Glutamatergic neuron (in vitro differentiated cells): ENCODE measurements at regions not wholly inside any gene's neighbourhood (a gene's known extent, or its start where the extent isn't known, plus 50 kb on each side); places are given as distances from the start of the nearest gene placed in this dataset.
"Not testable (repeated sequence)": the region's sequence is repeated elsewhere in the genome, so short reads cannot be mapped to it uniquely, and the experiment has no call there.

Source experiments
- DNase-seq: peaks from one replicate; pipeline ENCODE4 v3.0.0; 2022
- H3K27ac Mint-ChIP-seq: one replicate; pipeline ENCODE4 v1.8.0; 2020; ENCODE audit warnings: mild to moderate bottlenecking, mixed read lengths, inconsistent platforms; ENCODE audit not compliant: unreplicated experiment
- H3K27me3 Mint-ChIP-seq: one replicate; pipeline ENCODE4 v1.8.0; 2020; ENCODE audit warnings: mild to moderate bottlenecking, moderate library complexity, mixed read lengths, inconsistent platforms; ENCODE audit not compliant: unreplicated experiment
- H3K36me3 Mint-ChIP-seq: one replicate; pipeline ENCODE4 v1.8.0; 2020; ENCODE audit warnings: mild to moderate bottlenecking, mixed read lengths, inconsistent platforms; ENCODE audit not compliant: unreplicated experiment
- H3K4me1 Mint-ChIP-seq: one replicate; pipeline ENCODE4 v1.8.0; 2020; ENCODE audit warnings: mild to moderate bottlenecking, low read depth, mixed read lengths, inconsistent platforms; ENCODE audit not compliant: unreplicated experiment
- H3K4me3 Mint-ChIP-seq: one replicate; pipeline ENCODE4 v1.8.0; 2020; ENCODE audit warnings: mild to moderate bottlenecking, mixed read lengths, inconsistent platforms; ENCODE audit not compliant: unreplicated experiment
- H3K9me3 Mint-ChIP-seq: one replicate; pipeline ENCODE4 v1.8.0; 2020; ENCODE audit warnings: mild to moderate bottlenecking, moderate library complexity, mixed read lengths, inconsistent platforms; ENCODE audit not compliant: unreplicated experiment
- TF ChIP-seq, protein P1 (sequence below): fragments of 200-600 bp; sonication (generic); IDR thresholded peaks from one replicate; pipeline ENCODE4 v1.5.0; 2021; ENCODE audit not compliant: partially characterized antibody, unreplicated experiment

DNA sequence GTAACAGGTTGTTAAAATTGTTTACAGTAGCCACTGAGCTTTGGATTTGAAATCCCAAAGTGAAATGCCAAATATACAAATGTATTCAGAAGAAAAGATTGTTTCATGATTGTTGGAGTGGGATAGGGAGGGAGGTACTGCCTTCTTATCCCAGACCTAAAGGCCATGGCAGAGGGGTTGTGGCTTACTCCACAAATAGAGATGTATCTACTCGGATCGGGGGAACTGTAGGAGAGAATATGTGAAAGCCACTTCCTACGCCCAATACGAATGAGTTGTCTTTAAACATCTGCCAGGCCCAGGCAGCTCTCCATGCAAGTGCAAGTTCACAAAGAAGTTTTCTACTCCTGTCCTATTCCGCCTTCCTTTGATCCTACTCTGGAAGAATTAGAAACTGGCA is 150.2 kb upstream of the PRSS12 start:
- H3K4me1 Mint-ChIP-seq, H3K4me3 Mint-ChIP-seq, H3K9me3 Mint-ChIP-seq, H3K27ac Mint-ChIP-seq, H3K27me3 Mint-ChIP-seq, H3K36me3 Mint-ChIP-seq, DNase-seq: not testable (repeated sequence)

GRCh38 chr4:118504927-118505326 is 152.1 kb upstream of the PRSS12 start:
- not testable (repeated sequence) for H3K27me3 Mint-ChIP-seq, H3K4me1 Mint-ChIP-seq, H3K4me3 Mint-ChIP-seq, H3K27ac Mint-ChIP-seq, DNase-seq, H3K9me3 Mint-ChIP-seq, H3K36me3 Mint-ChIP-seq

- H3K27me3 Mint-ChIP-seq, H3K4me3 Mint-ChIP-seq, H3K27ac Mint-ChIP-seq, H3K36me3 Mint-ChIP-seq, H3K4me1 Mint-ChIP-seq, DNase-seq, H3K9me3 Mint-ChIP-seq: not testable (repeated sequence)
Observed at GRCh38 chr4:118505491-118505890, 152.7 kb upstream of the PRSS12 start.

DNA sequence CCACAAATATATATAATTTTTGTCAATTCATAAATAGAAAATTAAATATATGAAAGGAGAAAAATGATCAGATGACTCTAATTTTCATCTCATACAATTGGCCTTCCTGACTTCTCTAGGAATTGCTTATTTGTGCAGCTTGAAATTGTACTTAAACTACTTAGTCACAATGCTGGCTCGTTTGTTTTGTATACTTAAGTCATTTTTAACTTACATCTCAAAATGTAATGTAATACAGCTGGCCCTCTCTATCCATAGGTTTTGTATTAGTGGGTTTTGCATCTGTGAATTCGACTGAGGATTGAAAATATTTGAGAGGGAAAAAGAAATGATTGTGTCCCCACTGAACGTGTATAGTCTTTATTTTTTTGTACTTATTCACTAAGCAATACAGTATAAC is 160.1 kb upstream of the PRSS12 start:
- H3K9me3 Mint-ChIP-seq, H3K4me1 Mint-ChIP-seq, H3K27me3 Mint-ChIP-seq, DNase-seq, H3K4me3 Mint-ChIP-seq, H3K36me3 Mint-ChIP-seq, H3K27ac Mint-ChIP-seq: not testable (repeated sequence)

GRCh38 chr4:118514332-118514731 is 161.5 kb upstream of the PRSS12 start:
- H3K27ac Mint-ChIP-seq, H3K4me1 Mint-ChIP-seq, DNase-seq, H3K4me3 Mint-ChIP-seq, H3K27me3 Mint-ChIP-seq, H3K36me3 Mint-ChIP-seq, H3K9me3 Mint-ChIP-seq: not testable (repeated sequence)

GRCh38 chr4:118516107-118516506 is 163.3 kb upstream of the PRSS12 start:
- H3K4me1 Mint-ChIP-seq, H3K27me3 Mint-ChIP-seq, H3K9me3 Mint-ChIP-seq, DNase-seq, H3K4me3 Mint-ChIP-seq, H3K36me3 Mint-ChIP-seq: not testable (repeated sequence)
- peak overlapping the region; percentile 23 for H3K27ac Mint-ChIP-seq

DNA sequence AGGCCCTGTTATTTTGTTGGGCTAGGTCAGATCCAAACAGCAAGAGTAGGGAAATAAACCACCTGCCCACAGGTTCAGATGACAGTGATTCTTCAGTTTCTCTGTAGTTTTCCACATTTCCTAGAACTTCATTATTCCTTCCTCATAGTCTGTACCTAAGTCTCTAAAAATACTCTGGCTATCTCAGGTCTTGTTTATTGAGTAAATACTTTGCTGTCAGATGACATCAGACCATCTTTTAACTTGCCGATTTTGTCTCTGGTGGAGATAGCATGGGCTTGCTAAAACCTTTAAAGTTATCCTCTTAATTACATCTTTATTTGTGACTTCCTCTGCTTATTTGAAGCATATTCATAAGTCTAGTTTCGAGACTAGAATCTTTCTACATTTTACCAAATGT is 155.1 kb upstream of the METTL14 start:
- not testable (repeated sequence) for H3K36me3 Mint-ChIP-seq, H3K9me3 Mint-ChIP-seq, H3K4me3 Mint-ChIP-seq, H3K27ac Mint-ChIP-seq, H3K27me3 Mint-ChIP-seq, H3K4me1 Mint-ChIP-seq, DNase-seq

DNA sequence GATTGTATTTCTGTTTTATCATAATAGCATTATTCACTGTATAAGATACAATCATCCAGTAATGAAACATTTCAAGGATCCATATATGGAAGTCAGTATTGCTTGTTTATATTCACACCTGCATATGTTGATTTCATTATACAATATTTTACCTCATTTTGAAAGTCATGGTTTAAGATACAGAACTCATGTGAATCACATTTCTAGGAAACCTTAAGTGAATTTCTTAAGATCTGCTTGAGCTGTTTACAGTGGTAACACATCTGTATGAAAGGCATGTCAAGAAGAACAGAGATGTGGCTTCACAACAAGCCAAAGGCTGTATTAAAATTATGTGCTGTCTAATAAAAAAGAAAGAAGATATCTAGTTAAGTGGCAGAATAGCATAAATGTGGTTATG is 153.2 kb upstream of the METTL14 start:
- not testable (repeated sequence) for H3K27me3 Mint-ChIP-seq, H3K27ac Mint-ChIP-seq, DNase-seq, H3K36me3 Mint-ChIP-seq, H3K4me1 Mint-ChIP-seq, H3K9me3 Mint-ChIP-seq, H3K4me3 Mint-ChIP-seq

DNA sequence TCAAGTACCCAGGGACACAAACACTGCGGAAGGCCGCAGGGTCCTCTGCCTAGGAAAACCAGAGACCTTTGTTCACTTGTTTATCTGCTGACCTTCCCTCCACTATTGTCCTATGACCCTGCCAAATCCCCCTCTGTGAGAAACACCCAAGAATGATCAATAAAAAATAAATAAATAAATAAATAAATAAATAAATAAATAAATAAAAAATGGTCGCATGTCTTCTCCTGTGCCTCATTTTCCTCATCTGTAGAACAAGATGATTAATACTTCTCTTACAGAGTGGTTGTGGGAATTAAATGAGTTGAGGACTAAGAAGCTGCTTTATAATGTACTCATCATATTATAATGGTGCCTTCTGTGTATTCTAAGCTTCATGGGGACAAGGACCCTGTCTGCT is 149.4 kb upstream of the METTL14 start:
- not testable (repeated sequence) for H3K4me1 Mint-ChIP-seq, H3K4me3 Mint-ChIP-seq, H3K27ac Mint-ChIP-seq, DNase-seq, H3K27me3 Mint-ChIP-seq, H3K9me3 Mint-ChIP-seq, H3K36me3 Mint-ChIP-seq

DNA sequence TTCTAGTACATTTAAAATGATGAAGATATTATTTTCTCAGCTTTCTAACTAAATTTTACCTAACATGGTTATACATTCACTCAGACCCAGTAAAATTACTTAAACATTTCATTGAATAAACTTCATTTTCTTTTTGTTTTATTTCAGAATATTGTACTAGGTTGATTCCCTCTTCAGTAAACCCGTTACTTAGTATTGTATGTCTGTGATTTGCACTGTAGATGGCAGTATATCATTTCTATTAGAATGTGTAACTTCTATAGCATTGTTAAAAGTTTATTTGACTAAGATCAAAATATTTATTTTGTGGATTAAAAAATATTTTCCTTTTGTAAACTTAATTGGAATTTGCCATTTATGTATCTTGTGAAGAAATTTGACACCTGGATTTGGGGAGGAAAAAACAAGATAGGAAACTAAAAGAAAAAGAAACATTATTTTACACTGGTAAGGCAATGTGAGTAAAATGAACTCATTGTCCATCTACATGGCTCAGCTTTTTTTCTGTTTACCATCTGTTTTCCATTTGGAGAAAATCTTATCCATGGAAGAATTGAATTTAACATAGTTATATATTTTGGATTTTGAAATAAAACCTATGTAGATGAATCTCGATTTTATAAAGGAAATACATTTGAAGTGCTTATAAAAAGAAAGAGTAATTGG is 145.6 kb upstream of the METTL14 start:
- H3K4me3 Mint-ChIP-seq, H3K27ac Mint-ChIP-seq, H3K9me3 Mint-ChIP-seq, DNase-seq, H3K4me1 Mint-ChIP-seq, H3K36me3 Mint-ChIP-seq, H3K27me3 Mint-ChIP-seq: not testable (repeated sequence)
- TF ChIP-seq, protein P1, sequence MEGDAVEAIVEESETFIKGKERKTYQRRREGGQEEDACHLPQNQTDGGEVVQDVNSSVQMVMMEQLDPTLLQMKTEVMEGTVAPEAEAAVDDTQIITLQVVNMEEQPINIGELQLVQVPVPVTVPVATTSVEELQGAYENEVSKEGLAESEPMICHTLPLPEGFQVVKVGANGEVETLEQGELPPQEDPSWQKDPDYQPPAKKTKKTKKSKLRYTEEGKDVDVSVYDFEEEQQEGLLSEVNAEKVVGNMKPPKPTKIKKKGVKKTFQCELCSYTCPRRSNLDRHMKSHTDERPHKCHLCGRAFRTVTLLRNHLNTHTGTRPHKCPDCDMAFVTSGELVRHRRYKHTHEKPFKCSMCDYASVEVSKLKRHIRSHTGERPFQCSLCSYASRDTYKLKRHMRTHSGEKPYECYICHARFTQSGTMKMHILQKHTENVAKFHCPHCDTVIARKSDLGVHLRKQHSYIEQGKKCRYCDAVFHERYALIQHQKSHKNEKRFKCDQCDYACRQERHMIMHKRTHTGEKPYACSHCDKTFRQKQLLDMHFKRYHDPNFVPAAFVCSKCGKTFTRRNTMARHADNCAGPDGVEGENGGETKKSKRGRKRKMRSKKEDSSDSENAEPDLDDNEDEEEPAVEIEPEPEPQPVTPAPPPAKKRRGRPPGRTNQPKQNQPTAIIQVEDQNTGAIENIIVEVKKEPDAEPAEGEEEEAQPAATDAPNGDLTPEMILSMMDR: peak; percentile 43

GRCh38 chr4:118556576-118556975 is 128.6 kb upstream of the METTL14 start:
- H3K36me3 Mint-ChIP-seq, H3K27me3 Mint-ChIP-seq, H3K4me1 Mint-ChIP-seq, H3K27ac Mint-ChIP-seq, H3K4me3 Mint-ChIP-seq, DNase-seq, H3K9me3 Mint-ChIP-seq: not testable (repeated sequence)
